GM12873 (cell line): ENCODE measurements at regions not wholly inside any gene's neighbourhood (a gene's known extent, or its start where the extent isn't known, plus 50 kb on each side); places are given as distances from the start of the nearest gene placed in this dataset.

Source experiments
- TF ChIP-seq, protein P1 (sequence below): IDR thresholded peaks from 2 replicates; pipeline ENCODE4 v1.5.1; 2012; ENCODE audit warnings: low read depth, mild to moderate bottlenecking, moderate library complexity, low read length, control low read depth; ENCODE audit not compliant: insufficient read depth; ENCODE audit errors: missing control alignments

DNA sequence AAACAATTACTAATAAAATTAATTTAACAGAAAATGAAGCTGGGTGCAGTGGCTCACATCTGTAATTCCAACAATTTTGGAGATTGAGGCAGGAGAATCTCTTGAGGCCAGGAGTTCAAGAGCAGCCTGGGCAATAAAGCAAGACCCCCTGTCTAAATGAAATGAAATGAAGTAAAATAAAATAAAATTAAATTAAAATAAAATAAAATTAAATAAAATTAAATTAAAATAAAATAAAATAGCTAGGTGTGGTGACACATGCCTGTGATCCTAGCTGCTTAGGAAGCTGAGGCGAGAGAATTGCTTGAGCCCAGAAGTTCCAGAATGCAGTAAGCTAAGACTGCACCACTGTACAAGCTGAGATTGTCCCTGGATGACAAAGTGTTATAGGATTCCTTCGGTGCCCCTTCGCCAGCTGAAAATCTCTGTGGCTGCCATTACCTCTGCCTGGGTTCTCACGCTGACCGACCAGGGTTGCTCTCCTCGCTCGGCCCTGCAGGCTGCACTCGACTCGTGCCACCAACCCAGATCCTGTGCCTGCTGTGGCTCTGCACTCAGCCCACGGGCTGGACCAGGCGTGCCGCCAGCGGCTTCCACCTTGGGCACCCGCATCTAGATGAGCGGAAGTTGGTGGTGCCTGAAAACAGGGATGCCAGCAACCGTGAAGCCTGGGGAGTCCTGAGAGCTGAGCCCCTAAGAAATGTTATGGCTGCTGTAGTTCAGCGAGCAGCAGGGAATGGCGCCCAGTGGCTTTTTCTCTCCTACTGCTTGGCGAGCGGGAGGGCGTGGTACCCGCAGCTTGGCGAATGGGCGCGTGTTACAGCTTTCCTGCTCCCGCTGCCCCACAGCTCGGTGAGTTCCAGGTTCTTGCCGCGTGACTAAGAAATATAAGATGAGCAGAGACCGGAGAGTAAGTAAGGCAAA is 539.2 kb upstream of the PCDH9 start:
- TF ChIP-seq, protein P1, sequence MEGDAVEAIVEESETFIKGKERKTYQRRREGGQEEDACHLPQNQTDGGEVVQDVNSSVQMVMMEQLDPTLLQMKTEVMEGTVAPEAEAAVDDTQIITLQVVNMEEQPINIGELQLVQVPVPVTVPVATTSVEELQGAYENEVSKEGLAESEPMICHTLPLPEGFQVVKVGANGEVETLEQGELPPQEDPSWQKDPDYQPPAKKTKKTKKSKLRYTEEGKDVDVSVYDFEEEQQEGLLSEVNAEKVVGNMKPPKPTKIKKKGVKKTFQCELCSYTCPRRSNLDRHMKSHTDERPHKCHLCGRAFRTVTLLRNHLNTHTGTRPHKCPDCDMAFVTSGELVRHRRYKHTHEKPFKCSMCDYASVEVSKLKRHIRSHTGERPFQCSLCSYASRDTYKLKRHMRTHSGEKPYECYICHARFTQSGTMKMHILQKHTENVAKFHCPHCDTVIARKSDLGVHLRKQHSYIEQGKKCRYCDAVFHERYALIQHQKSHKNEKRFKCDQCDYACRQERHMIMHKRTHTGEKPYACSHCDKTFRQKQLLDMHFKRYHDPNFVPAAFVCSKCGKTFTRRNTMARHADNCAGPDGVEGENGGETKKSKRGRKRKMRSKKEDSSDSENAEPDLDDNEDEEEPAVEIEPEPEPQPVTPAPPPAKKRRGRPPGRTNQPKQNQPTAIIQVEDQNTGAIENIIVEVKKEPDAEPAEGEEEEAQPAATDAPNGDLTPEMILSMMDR = no peak

DNA sequence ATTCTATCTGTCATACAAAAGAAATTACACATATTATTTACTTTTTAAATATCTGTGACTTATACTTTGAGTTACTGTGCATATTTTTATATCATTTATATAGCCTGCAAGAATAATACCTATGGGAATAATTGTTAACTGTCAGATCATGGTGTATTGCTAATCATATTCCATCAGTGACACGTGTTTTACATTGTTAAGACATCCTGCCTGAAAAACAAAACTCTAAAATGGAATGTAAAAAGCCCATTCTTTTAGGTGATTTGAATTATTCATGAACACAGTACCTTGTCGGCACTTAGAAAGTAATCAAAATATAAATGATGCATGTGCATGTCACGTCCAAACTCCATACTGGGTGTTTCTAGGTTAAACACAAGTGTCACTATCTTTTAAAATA is 533.8 kb upstream of the PCDH9 start:
- TF ChIP-seq, protein P1 = no peak

DNA sequence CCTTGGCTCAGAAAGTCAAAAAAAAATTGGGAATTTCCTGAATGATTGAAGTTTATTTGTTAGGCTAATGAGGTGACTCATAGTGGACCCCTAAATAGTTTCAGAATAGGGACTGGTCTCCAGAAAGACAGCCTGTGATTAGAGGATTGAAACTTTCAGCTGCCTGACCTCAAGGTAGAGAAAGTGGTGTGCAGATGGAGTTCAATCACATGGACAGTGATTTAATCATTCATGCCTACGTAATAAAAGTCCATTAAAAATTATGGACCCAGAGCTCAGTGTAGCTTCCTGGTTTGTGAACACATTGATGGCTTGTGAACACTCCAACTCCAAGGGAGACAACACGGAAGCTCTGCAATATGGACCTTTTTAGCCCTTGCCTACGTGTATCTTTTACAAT is 533.2 kb upstream of the PCDH9 start:
- TF ChIP-seq, protein P1 = no peak

DNA sequence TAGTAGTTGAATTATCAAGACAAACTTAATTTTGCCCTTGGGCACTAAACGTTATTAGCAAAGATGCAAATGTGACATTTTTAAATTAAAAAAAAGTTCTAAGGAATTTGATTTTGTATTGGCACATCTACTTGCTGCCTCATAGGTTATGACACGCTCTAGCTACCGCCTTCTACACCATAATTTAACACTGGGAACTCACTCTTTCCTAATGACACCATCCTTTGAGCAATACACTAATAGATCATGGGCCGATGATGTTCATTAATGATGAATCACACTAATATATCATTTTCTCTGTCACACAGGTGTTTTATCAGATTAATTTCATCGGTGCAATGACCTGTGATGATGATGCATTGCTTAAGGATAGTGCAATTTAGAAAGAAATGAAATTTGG is 528.8 kb upstream of the PCDH9 start:
- TF ChIP-seq, protein P1 = no peak

DNA sequence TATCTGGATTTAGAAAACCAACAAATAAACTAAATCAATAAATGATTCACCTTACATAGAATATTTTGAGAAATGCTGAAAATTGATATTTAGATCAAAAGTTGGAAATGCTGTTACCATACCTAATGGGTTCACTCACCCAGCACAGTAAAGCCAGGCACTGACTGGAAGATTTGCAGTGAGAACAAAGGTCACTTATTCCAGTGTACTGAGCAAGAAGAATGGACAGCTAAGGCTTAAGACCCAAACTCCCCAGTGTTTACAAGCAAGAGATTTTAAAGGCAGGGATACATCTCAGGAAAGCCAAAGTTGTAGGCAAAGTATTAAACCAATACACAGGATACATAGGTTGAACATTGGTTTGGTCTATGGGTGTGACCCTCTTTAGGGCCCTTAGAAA is 523.9 kb upstream of the PCDH9 start:
- TF ChIP-seq, protein P1 = no peak

DNA sequence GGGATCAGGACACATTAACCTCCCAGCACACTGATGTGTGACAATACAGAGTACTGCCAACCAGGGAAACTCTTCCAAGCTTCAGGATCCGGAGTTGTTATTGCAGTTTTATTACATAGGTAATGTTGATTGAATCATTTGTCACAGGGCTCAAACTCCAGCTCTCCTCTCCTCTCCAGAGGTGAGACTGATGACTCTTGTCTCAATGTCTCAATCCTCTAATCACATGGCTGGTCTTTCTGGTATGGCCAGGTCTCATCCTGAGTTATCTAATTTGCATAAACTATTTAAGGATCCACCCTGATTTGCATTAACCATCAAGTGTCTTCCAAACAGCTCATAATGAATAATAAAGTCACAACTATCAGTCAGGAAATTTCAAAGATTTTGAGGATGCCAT is 522.6 kb upstream of the PCDH9 start:
- TF ChIP-seq, protein P1 = no peak

DNA sequence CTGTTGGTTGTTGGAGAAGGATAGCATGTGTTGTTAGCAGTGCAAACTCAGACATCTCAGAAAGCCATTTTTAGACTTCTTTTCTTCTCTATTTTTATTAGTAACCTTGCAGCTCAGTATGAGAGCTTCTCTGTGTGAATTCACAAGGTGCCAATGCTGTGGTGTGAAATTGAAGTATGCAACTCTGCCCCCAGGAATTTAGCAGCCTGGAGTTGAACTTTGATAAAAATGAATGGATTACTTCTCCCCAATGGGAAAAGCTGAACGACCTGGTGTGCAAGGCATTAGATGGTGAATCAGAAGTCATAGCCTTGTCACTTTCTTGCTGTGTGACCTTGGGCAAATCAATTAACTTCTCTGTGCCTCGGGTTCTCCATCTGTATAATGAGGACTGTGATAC is 512.3 kb upstream of the PCDH9 start:
- TF ChIP-seq, protein P1 = no peak
